Posterior vena cava (tissue), 2 donors: ENCODE measurements at regions not wholly inside any gene's neighbourhood (a gene's known extent, or its start where the extent isn't known, plus 50 kb on each side); places are given as distances from the start of the nearest gene placed in this dataset.
A peak's percentile ranks its signal among the peaks of the same experiment; 100 is the strongest.
"Not testable (repeated sequence)": the region's sequence is repeated elsewhere in the genome, so short reads cannot be mapped to it uniquely, and the experiment has no call there.

ENCODE experiments used
- DNase-seq: peaks from one replicate; pipeline ENCODE4 v3.0.0-alpha.2; 2020; ENCODE audit warnings: low spot score
- intact Hi-C, 2 donors: fragments of 100-400 bp; cut with DNase I; formaldehyde crosslinking; loops; one replicate each; pipeline versions ENCODE4 v1.14.1 to v1.14.2; 2022 to 2023
- donor health status: DM: yes; HTN: yes; CAD: no.
- donor health status: DM: yes; HTN: yes; CAD: no.

DNA sequence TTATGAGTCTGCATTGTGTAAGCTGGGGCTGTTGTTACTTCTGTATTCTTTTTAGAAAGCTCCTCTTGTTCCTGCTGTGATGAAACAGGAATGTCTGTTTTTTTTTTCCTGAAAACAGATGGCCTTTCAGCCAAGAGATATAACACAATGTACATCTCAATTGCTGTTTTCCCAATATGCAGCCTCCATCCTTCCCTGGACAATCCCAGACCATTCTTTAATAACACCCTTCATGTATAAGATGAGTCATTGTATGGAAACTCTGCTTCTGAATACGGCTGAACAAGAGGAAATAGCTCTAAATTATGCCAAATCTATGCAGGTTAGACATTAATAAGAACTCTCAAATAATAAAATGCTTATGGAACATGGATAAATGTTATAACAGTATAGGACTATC, 60.2 kb upstream of the LRRC4C start:
- DNase-seq: no peak
- intact Hi-C loops: no loop called here

- no peak for DNase-seq
These were observed 62.9 kb upstream of the LRRC4C start for GRCh38 chr11:41522391-41522790.

DNA sequence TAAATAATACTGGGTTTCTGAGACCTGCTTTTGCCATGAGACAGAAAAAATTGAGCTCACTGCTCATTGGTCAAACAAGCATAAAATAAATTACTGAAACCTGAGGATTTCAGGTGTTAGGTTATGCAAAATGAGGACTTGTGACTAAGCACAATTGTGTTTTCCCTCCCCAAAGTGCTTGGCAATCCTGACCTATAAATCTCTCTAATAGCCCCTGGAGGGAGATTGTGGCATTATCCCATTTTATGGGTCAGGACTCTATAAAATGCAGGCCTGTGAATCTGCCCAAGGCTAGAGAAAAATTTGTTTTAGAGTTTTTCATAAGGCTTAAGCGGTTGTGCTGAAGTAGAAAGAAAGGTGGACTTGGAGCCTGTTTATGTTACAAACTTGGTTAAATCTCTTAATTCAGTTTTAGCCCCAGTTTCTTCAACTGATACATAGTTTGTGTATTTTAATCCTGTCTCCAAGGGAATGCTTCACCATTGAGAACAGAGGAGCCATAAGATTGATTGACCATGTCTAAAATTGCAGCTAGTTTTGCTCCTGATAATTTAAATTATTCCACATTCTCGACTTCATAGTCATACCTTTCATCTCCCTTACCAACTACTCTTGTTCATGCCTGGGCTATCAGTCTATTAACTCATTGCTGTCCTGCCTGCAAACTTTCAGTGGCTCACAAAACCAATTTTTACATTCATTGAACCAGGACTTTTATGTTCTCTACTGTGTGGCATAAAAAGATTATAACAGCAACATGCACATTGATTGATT, 63.6 kb upstream of the LRRC4C start:
- intact Hi-C loops: no loop called here
- no peak for DNase-seq

More at GRCh38 chr11:41522391-41522790, 62.9 kb upstream of the LRRC4C start:
- intact Hi-C loops: no loop called here

GRCh38 chr11:41527530-41527929, 68.1 kb upstream of the LRRC4C start:
- intact Hi-C loops: no loop called here
- DNase-seq: no peak

DNA sequence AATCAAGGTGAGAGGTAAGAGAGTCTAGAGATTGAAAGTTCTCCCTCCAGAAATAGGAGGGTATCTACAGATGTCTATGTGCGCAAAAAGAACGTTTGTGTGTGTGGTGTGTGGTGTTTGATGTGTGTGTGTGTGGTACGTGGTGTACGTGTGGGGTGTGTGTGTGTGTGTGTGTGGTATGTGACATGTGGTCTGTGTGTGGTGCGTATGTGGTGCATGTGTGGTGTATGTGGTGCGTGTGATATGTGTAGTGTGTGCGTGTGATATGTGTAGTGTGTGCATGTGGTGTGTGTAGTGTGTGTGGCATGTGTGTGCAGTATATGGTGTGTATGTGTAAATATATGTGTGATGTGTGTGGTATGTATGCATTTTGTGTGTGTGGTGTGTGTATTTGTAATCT, 73.0 kb upstream of the LRRC4C start:
- no peak for DNase-seq
- intact Hi-C loops: no loop called here

GRCh38 chr11:41533761-41534160, 74.3 kb upstream of the LRRC4C start:
- intact Hi-C loops: no loop called here
- no peak for DNase-seq

- intact Hi-C loops: no loop called here
- DNase-seq: no peak
These were observed 74.9 kb upstream of the LRRC4C start for GRCh38 chr11:41534391-41534790.

- intact Hi-C loops: no loop called here
- DNase-seq: no peak
These were observed 75.4 kb upstream of the LRRC4C start for GRCh38 chr11:41534861-41535260.

DNA sequence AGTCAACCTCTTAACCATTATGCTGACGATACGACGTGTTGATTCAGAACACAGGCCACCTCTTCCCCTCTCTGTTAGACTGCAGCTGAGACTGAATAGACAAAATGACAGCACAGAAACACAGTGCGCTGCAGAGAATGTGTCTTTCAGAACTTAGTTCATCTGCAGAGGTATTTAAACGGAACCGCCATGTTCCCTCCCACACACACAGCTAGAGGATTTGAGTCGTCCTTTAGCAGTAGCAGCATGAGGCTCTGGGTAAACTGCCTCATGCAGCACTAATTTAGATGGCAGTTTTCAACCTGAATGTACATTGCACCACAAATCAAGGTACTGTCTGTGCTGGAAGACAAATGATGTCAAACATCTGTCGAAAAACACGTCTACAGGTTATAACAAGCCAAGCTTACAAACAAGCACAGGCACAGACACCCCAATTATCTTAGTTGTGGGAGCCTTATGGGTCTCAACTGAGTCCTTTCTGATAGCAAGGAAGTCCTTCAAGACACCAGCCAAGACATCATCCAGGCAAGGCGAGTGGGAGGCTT, 76.6 kb upstream of the LRRC4C start:
- intact Hi-C loops: no loop called here
- no peak for DNase-seq

GRCh38 chr11:41544902-41545301, 85.5 kb upstream of the LRRC4C start:
- intact Hi-C loops, DNase-seq: not testable (repeated sequence)

- intact Hi-C loops: no loop called here
- no peak for DNase-seq
These were observed 119.1 kb upstream of the LRRC4C start for GRCh38 chr11:41578421-41579051.

GRCh38 chr11:41579546-41579945, 120.1 kb upstream of the LRRC4C start:
- DNase-seq: no peak
- intact Hi-C loops: no loop called here

DNA sequence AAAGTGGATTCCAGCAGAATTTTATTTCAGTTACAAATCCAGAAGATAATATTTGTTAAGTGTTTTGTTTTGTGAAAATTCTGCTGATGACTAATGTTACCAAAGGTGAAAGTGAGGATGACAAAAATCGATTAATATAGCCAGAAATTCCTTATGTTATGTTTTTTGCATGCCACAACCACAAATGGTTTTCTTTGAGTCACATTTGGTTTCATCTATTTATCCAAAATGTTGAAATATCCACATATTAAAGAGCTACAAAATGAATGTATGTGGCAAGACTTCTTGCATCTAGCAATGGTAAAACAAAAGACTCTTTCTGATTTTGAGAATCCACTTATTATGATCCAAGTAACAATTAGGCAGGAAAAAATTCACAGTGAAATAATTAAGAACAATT, 150.1 kb upstream of the LRRC4C start:
- intact Hi-C loops: no loop called here
- no peak for DNase-seq

GRCh38 chr11:41612415-41612814, 153.0 kb upstream of the LRRC4C start:
- intact Hi-C loops: no loop called here
- no peak for DNase-seq

DNA sequence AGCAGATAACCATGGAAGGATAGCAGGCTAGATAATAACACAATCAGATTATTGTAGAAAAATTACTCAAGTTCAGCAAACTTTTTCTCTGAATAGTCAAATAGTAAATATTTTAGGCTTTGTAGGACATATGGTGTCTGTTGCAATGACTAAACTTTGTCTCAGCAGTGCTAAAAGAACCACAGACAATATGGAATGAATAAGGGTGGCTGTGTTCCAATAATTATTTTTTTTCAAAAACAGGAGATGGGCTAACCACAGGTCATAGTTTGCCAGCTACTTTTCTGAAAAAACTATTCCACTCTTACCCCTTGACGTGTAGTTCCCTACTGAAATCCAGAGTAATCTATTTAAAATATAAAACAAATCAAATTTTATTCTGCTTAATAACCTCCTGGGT, 153.9 kb upstream of the LRRC4C start:
- intact Hi-C loops: no loop called here
- DNase-seq: no peak

GRCh38 chr11:41622707-41623359, 163.4 kb upstream of the LRRC4C start:
- peak; percentile 53 for DNase-seq
- intact Hi-C loops: no loop called here

DNA sequence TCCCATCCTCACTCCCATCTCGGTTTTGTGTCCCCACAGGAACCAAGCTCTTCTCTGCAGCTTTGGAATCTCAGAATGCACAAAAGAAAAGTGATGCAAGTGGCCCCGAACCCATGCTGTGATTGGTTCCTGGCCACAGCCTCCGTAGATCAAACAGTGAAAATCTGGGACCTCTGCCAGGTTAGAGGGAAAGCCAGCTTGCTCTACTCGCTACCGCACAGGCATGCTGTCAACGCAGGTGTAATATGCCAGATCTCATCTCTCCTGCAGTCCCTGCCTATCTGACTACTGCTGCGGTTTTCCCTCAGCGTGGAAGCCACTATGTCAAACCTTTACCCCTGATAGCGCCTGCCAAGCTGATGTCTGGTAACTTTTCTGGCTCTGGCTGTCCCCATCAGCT, 200.5 kb upstream of the LRRC4C start:
- DNase-seq: no peak
- intact Hi-C loops: no loop called here

DNA sequence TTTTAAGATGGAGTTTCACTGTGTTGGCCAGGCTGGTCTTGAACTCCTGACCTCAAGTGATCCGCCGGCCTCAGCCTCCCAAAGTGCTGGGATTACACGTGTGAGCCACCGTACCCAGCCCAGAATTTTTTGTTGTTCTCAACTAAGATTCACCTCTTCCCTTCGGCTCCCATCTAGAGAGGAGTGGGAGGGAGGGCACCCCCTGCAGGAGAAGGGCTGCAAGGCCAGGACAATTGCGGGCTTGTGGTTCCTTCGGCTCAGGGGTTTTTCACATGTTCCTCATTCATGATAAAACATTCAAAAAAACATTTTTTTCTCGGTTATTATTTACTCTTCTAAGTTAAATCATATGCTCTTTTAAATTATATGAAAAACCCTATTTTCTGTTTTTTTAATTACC, 201.1 kb upstream of the LRRC4C start:
- DNase-seq: no peak
- intact Hi-C loops: no loop called here

DNA sequence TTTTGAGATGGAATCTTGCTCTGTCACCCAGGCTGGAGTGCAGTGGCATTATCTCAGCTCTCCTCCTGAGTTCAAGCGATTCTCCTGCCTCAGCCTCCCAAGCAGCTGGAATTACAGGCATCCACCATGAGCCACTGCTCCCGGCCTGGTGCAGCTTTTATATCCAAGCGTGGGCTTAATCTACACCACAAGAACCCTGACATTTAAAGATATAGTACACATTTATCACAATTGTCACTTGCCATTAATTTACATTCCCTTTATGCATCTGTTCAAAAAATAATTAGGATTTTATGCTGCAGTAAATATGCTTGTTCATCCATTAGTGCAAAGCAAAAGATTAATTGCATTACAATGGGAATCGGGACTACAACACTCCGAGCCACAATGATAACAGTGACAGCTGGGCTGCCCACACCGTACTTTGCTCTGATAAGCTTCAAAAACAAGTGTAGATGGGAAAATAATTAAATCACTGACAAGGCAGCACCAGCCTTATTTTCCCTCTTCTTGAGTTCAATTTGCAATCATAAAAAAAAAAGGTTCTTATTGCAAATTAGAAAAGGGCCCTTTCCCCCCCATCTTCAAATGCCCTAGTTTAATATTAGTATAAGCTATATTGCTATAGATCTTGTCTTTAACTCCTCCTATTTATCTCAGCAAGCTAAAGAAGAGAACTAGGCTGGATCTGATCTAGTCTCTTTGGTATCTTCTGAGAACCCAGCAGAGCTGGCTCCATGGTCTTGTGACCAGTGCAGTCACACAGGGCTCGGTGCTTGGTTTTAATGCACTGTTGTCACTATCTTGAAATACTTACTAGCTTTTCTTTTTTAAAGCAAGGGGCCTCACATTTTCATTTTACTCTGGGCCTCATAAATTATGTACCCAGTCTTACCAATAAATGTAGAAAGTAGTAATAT, 206.2 kb upstream of the LRRC4C start:
- intact Hi-C loops: no loop called here
- no peak for DNase-seq
